H1 (cell line): ENCODE measurements at regions not wholly inside any gene's neighbourhood (a gene's known extent, or its start where the extent isn't known, plus 50 kb on each side); places are given as distances from the start of the nearest gene placed in this dataset.

Experiments
- CTCF ChIA-PET: fragments of 300-600 bp; sonication (Branson Sonifier 250); formaldehyde crosslinking; loops from one replicate; lab custom pipeline; 2021; ENCODE audit not compliant: partially characterized antibody; lab: Charles Lee
- POLR2A ChIA-PET: fragments of 300-600 bp; sonication (Branson Sonifier 250); formaldehyde crosslinking; loops from one replicate; lab custom pipeline; 2021; ENCODE audit warnings: inconsistent platforms; ENCODE audit not compliant: partially characterized antibody; lab: Charles Lee
- DNase-seq, 2 experiments: peaks; one replicate each; pipeline versions ENCODE4 v3.0.0 to v3.0.0-alpha.2; 2010 to 2022; ENCODE audit warnings: low spot score in 2 of 2, low read depth in 1 of 2, mixed read lengths in 1 of 2
- FAIRE-seq: peaks from 2 replicates; lab custom pipeline; 2011; peaks lifted over from hg19 to GRCh38; lab: Jason Lieb, UNC
- H2AFZ ChIP-seq: 2 replicates; pipeline ENCODE4 v1.8.1; 2012; ENCODE audit warnings: low read length, inconsistent platforms
- H2AK5ac ChIP-seq: 2 replicates; pipeline ENCODE4 v1.6.1; 2013; ENCODE audit warnings: low read depth, low read length
- H2BK120ac ChIP-seq: replicated peaks from 2 replicates; pipeline ENCODE3; 2013; ENCODE audit warnings: low read depth, low read length, inconsistent platforms
- H2BK12ac ChIP-seq: 2 replicates; pipeline ENCODE4 v1.6.1; 2013; ENCODE audit warnings: low read depth, low read length
- H2BK15ac ChIP-seq: 2 replicates; pipeline ENCODE4 v1.6.1; 2013; ENCODE audit warnings: low read length
- H2BK20ac ChIP-seq: 2 replicates; pipeline ENCODE4 v1.6.1; 2013; ENCODE audit warnings: low read length
- H2BK5ac ChIP-seq: 2 replicates; pipeline ENCODE4 v1.6.1; 2013; ENCODE audit warnings: low read depth, low read length
- H3K14ac ChIP-seq: 2 replicates; pipeline ENCODE4 v1.6.1; 2013; ENCODE audit warnings: inconsistent platforms; ENCODE audit not compliant: insufficient read length
- H3K18ac ChIP-seq: 2 replicates; pipeline ENCODE4 v1.6.1; 2013; ENCODE audit warnings: low read length; ENCODE audit errors: extremely low read depth
- H3K23ac ChIP-seq: 2 replicates; pipeline ENCODE4 v1.6.1; 2013; ENCODE audit warnings: inconsistent platforms; ENCODE audit not compliant: insufficient read length
- H3K23me2 ChIP-seq: 2 replicates; pipeline ENCODE4 v1.6.1; 2013; ENCODE audit warnings: low read depth, low read length
- H3K27ac ChIP-seq: 2 replicates; pipeline ENCODE4 v1.6.1; 2011; ENCODE audit warnings: low read depth, low read length, inconsistent platforms
- H3K27me3 ChIP-seq, 4 experiments: replicated peaks in 1 of 4; 1 replicate in 1 of 4; 2 replicates in 3 of 4; pipeline versions ENCODE4 v1.6.1 to v1.8.1; 2011 to 2013; ENCODE audit warnings: low read length in 3 of 4, mild to moderate bottlenecking in 3 of 4, inconsistent platforms in 2 of 4, mixed read lengths in 2 of 4, moderate library complexity in 1 of 4; ENCODE audit not compliant: control insufficient read depth in 3 of 4, insufficient read depth in 3 of 4; ENCODE audit errors: extremely low read depth in 1 of 4
- H3K36me3 ChIP-seq, 4 experiments: 2 replicates each; pipeline versions ENCODE4 v1.6.1 to v1.8.1; 2011 to 2013; ENCODE audit warnings: mild to moderate bottlenecking in 4 of 4, low read length in 3 of 4, moderate library complexity in 2 of 4, control low read depth in 1 of 4, inconsistent platforms in 1 of 4; ENCODE audit not compliant: insufficient read depth in 4 of 4, control insufficient read depth in 2 of 4
- H3K4ac ChIP-seq: replicated peaks from 2 replicates; pipeline ENCODE3; 2013; ENCODE audit warnings: low read length, low read depth, mixed read lengths, inconsistent platforms; ENCODE audit not compliant: insufficient read length
- H3K4me1 ChIP-seq, 4 experiments: replicated peaks in 1 of 4; 1 replicate in 1 of 4; 2 replicates in 3 of 4; pipeline versions ENCODE4 v1.6.1 to v1.8.1; 2011 to 2013; ENCODE audit warnings: low read length in 3 of 4, inconsistent platforms in 2 of 4, mixed read lengths in 1 of 4; ENCODE audit not compliant: insufficient read depth in 4 of 4, control insufficient read depth in 3 of 4
- H3K4me2 ChIP-seq, 2 experiments: 2 replicates each; pipeline versions ENCODE4 v1.6.1 to v1.8.1; 2011 to 2013; ENCODE audit warnings: low read depth in 2 of 2, low read length in 2 of 2, control low read depth in 1 of 2, inconsistent platforms in 1 of 2, mild to moderate bottlenecking in 1 of 2; ENCODE audit not compliant: insufficient read depth in 1 of 2
- H3K4me3 ChIP-seq, 4 experiments: fragments of 200-600, 300-600 bp in 1 of 4; sonication (generic), shearing (Covaris generic), sonication (Bioruptor Twin) in 1 of 4; 2 replicates each; pipeline versions ENCODE4 v1.5.1 to v1.8.1; 2011 to 2016; ENCODE audit warnings: low read length in 4 of 4, low read depth in 3 of 4, control low read depth in 2 of 4, inconsistent platforms in 2 of 4, mild to moderate bottlenecking in 2 of 4, mixed read lengths in 1 of 4, moderate library complexity in 1 of 4; ENCODE audit not compliant: insufficient read depth in 2 of 4; ENCODE audit errors: extremely low read depth in 1 of 4
- H3K56ac ChIP-seq: replicated peaks from 2 replicates; pipeline ENCODE3; 2013; ENCODE audit warnings: low read depth, mild to moderate bottlenecking, mixed read lengths, low read length, inconsistent platforms; ENCODE audit not compliant: insufficient read length
- H3K79me1 ChIP-seq: 2 replicates; pipeline ENCODE4 v1.6.1; 2013; ENCODE audit warnings: low read depth, low read length, control low read depth
- H3K79me2 ChIP-seq, 2 experiments: 2 replicates each; pipeline versions ENCODE4 v1.6.1 to v1.8.1; 2012 to 2013; ENCODE audit warnings: low read length in 2 of 2, mild to moderate bottlenecking in 2 of 2, inconsistent platforms in 1 of 2; ENCODE audit not compliant: insufficient read depth in 2 of 2, control insufficient read depth in 1 of 2
- H3K9ac ChIP-seq, 4 experiments: replicated peaks in 1 of 4; 1 replicate in 1 of 4; 2 replicates in 3 of 4; pipeline versions ENCODE4 v1.6.1 to v1.8.1; 2011 to 2013; ENCODE audit warnings: low read depth in 3 of 4, low read length in 3 of 4, control low read depth in 2 of 4, mild to moderate bottlenecking in 2 of 4, moderate library complexity in 2 of 4, inconsistent platforms in 1 of 4; ENCODE audit errors: extremely low read depth in 1 of 4
- H3K9me3 ChIP-seq, 2 experiments: 2 replicates each; pipeline versions ENCODE4 v1.6.1 to v1.8.1; 2012 to 2013; ENCODE audit warnings: mild to moderate bottlenecking in 2 of 2, moderate library complexity in 2 of 2, control low read depth in 1 of 2, inconsistent platforms in 1 of 2, low read depth in 1 of 2, low read length in 1 of 2, mixed read lengths in 1 of 2; ENCODE audit not compliant: insufficient read depth in 2 of 2
- H4K20me1 ChIP-seq, 2 experiments: replicated peaks in 1 of 2; 2 replicates each; pipeline versions ENCODE3 to v1.8.1; 2011 to 2013; ENCODE audit warnings: inconsistent platforms in 2 of 2, low read length in 2 of 2, mild to moderate bottlenecking in 1 of 2; ENCODE audit not compliant: insufficient read depth in 2 of 2, control insufficient read depth in 1 of 2
- H4K5ac ChIP-seq: 2 replicates; pipeline ENCODE4 v1.6.1; 2013; ENCODE audit warnings: low read length, low read depth, mixed read lengths, inconsistent platforms; ENCODE audit not compliant: insufficient read length
- H4K8ac ChIP-seq: 2 replicates; pipeline ENCODE4 v1.8.0; 2013; ENCODE audit warnings: mild to moderate bottlenecking, moderate library complexity, low read length, inconsistent platforms; ENCODE audit not compliant: insufficient read depth; ENCODE audit errors: extremely low read depth
- H4K91ac ChIP-seq: replicated peaks from 2 replicates; pipeline ENCODE3; 2013; ENCODE audit warnings: low read length, mixed read lengths, inconsistent platforms; ENCODE audit not compliant: insufficient read length
- BRCA1 ChIP-seq: IDR thresholded peaks from 2 replicates; pipeline ENCODE4 v1.6.1; 2012; ENCODE audit warnings: low read depth, low read length, improper control_type of control experiment
- CBX8 ChIP-seq: fragments of 300-800, 300-1000 bp; sonication (generic); IDR thresholded peaks from 2 replicates; pipeline ENCODE4 v1.7.1; 2016; ENCODE audit warnings: low read depth, low read length, borderline replicate concordance
- E2F6 ChIP-seq: IDR thresholded peaks from 2 replicates; pipeline ENCODE4 v1.6.1; 2012; ENCODE audit warnings: inconsistent platforms
- EGR1 ChIP-seq: IDR thresholded peaks from 2 replicates; pipeline ENCODE4 v1.6.1; 2011; ENCODE audit warnings: low read depth, low read length, borderline replicate concordance
- FOSL1 ChIP-seq: IDR thresholded peaks from 2 replicates; pipeline ENCODE4 v1.6.1; 2011; ENCODE audit warnings: mild to moderate bottlenecking, low read depth, low read length, moderate library complexity; ENCODE audit not compliant: insufficient read depth
- MAX ChIP-seq: IDR thresholded peaks from 2 replicates; pipeline ENCODE4 v1.6.1; 2012; ENCODE audit warnings: inconsistent platforms
- RNF2 ChIP-seq: fragments of 200-900, 300-1000 bp; sonication (generic); IDR thresholded peaks from 2 replicates; pipeline ENCODE4 v1.7.1; 2016; ENCODE audit warnings: borderline replicate concordance, low read depth, mild to moderate bottlenecking, antibody characterized with exemption, low read length; ENCODE audit not compliant: poor library complexity, severe bottlenecking; ENCODE audit errors: missing control alignments
- SAP30 ChIP-seq: fragments of 300-600 bp; sonication (generic); IDR thresholded peaks from 2 replicates; pipeline ENCODE4 v1.7.1; 2012; ENCODE audit warnings: low read length, moderate library complexity, mild to moderate bottlenecking, inconsistent platforms; ENCODE audit not compliant: insufficient read depth, insufficient replicate concordance
- SIRT6 ChIP-seq: IDR thresholded peaks from one replicate; pipeline ENCODE4 v1.7.1; 2012; ENCODE audit warnings: low read length, inconsistent platforms
- SP1 ChIP-seq: IDR thresholded peaks from 2 replicates; pipeline ENCODE4 v1.6.1; 2011; ENCODE audit warnings: low read depth, low read length
- SUZ12 ChIP-seq: fragments of 200-600 bp; sonication (generic); IDR thresholded peaks from 2 replicates; pipeline ENCODE4 v1.6.1; 2012; ENCODE audit warnings: mild to moderate bottlenecking, inconsistent platforms, low read length, moderate library complexity, mixed read lengths
- WGBS, 2 experiments: shearing (Covaris generic) in 1 of 2; methylation state at CpG; one replicate each; pipeline versions ENCODE4 v1.1.6 to v1.1.7; 2013 to 2015; ENCODE audit warnings: low lambda C conversion rate in 2 of 2, mixed read lengths in 2 of 2, inconsistent platforms in 1 of 2, low coverage in 1 of 2, missing lambda C conversion rate in 1 of 2; ENCODE audit not compliant: insufficient replicate concordance in 2 of 2, insufficient coverage in 1 of 2, insufficient read length in 1 of 2; ENCODE audit errors: extremely low coverage in 1 of 2, missing lambda C conversion rate in 1 of 2; 5-methylcytosine and 5-hydroxymethylcytosine counted together

GRCh38 chr6:28775052-28775376, 148.8 kb downstream of the TRIM27 start:
- CTCF ChIA-PET = interaction anchor here (1.5 to 1.8 kb wide), 2 partner anchors 11 to 36 kb away, joined by 4 to 8 read pairs; no protein-coding TSS in a partner anchor
- peaks cover 9% of the 10 kb centered on the region in 2 experiments for H4K20me1 ChIP-seq
- H3K36me3 ChIP-seq = no peaks in the 10 kb centered on the region; a peak in 1 of 8 replicates
- no peak overlapping the region for H3K18ac ChIP-seq
- no peak overlapping the region for H3K4ac ChIP-seq
- no peak overlapping the region for H3K23ac ChIP-seq
- H4K5ac ChIP-seq = no peak overlapping the region
- WGBS, 2 experiments = 5% methylated on average over 10 of the region's 12 CpGs; no CpG with 5 or more reads in 1 of the 2 experiments
- H2BK5ac ChIP-seq = no peak overlapping the region
- H3K27me3 ChIP-seq = peaks cover 73 to 90% (median 83%) of the 10 kb centered on the region in 4 experiments
- H3K4me1 ChIP-seq = peaks cover 7 to 36% (median 27%) of the 10 kb centered on the region in 4 experiments
- no peak overlapping the region for H3K14ac ChIP-seq
- peak; percentile 21; the same call in 1 of the 2 replicates for TF ChIP-seq CBX8
- TF ChIP-seq EGR1 = no peak
- no peak for TF ChIP-seq FOSL1
- TF ChIP-seq BRCA1 = no peak
- TF ChIP-seq MAX = no peak
- peak; percentile 69 for TF ChIP-seq SUZ12
- no peak for TF ChIP-seq SIRT6
- no peak for TF ChIP-seq SAP30
- TF ChIP-seq SP1 = no peak
- TF ChIP-seq E2F6 = no peak
- peak; percentile 62 for TF ChIP-seq RNF2
- TF ChIP-seq, all 59 proteins: peak for 3
- Histone ChIP-seq H3K9ac (no peak overlapping the region), H3K4me2 (peak overlapping the region; percentile 77 to 78), H3K79me1 (no peaks in the 10 kb centered on the region), H4K8ac (no peak overlapping the region), H3K4me3 (peak overlapping the region in 2 of 4 experiments; percentile 17 to 58; a peak in 5 of 8 replicates), H2BK120ac (no peak overlapping the region), H2AFZ (no peak overlapping the region), H3K23me2 (peaks cover 7% of the 10 kb centered on the region), H4K91ac (no peak overlapping the region), H2BK12ac (peak overlapping the region; percentile 62; the same call in 1 of the 2 replicates), H2BK20ac (no peak overlapping the region), H3K27ac (no peak overlapping the region), H3K56ac (no peak overlapping the region), H3K79me2 (no peaks in the 10 kb centered on the region), H2BK15ac (no peak overlapping the region), H2AK5ac (no peak overlapping the region), H3K9me3 (peaks cover 0 to 2% of the 10 kb centered on the region in 2 experiments; a peak in 1 of 4 replicates)
- DNase-seq = no peak
- POLR2A ChIA-PET = interaction anchor here (0.7 to 2.4 kb wide), 2 partner anchors 10 to 230 kb away, joined by 3 to 8 read pairs; partner anchors contain the start of gene ZNF311
- FAIRE-seq = no peak
